PC-3 (cell line): ENCODE measurements at regions not wholly inside any gene's neighbourhood (a gene's known extent, or its start where the extent isn't known, plus 50 kb on each side); places are given as distances from the start of the nearest gene placed in this dataset.
A peak's percentile ranks its signal among the peaks of the same experiment; 100 is the strongest.

ENCODE experiments used
- ATAC-seq: fragments of 200-7000 bp; cut with Tn5 transposase; 2 replicates; pipeline ENCODE4 v1.9.1; 2020; ENCODE audit warnings: mild to moderate bottlenecking, moderate library complexity
- BruUV-seq: library from RNA; stranded (reverse); fragments of 400-500 nt; replicated peaks from 2 replicates; lab custom pipeline; 2021; lab: Mats Ljungman, UMichigan
- CTCF ChIA-PET: fragments of 300-600 bp; sonication (Branson Sonifier 250); formaldehyde crosslinking; loops from one replicate; lab custom pipeline; 2022; ENCODE audit warnings: antibody characterized with exemption; lab: Charles Lee
- POLR2A ChIA-PET: fragments of 300-600 bp; sonication (Branson Sonifier 250); formaldehyde crosslinking; loops from one replicate; lab custom pipeline; 2022; ENCODE audit warnings: antibody characterized with exemption; ENCODE audit not compliant: unreplicated experiment; lab: Charles Lee
- DNase-seq: peaks from one replicate; pipeline ENCODE4 v3.0.0-alpha.2; 2015
- H2AFZ ChIP-seq: fragments of 300-600 bp; sonication (generic); 2 replicates; pipeline ENCODE4 v1.6.0; 2016; ENCODE audit warnings: antibody characterized with exemption, low read length
- H3F3A ChIP-seq: fragments of 300-600 bp; sonication (generic); one replicate; pipeline ENCODE4 v1.6.0; 2017; ENCODE audit warnings: antibody characterized with exemption, low read length, control low read depth, mild to moderate bottlenecking; ENCODE audit not compliant: unreplicated experiment
- H3K27ac ChIP-seq: fragments of 300-600 bp; sonication (generic); 2 replicates; pipeline ENCODE4 v1.5.1; 2016; ENCODE audit warnings: mild to moderate bottlenecking, low read length
- H3K27me3 ChIP-seq: fragments of 300-600 bp; sonication (generic); 2 replicates; pipeline ENCODE4 v1.6.1; 2016; ENCODE audit warnings: low read length, mixed read lengths
- H3K36me3 ChIP-seq: fragments of 300-600 bp; sonication (generic); 2 replicates; pipeline ENCODE4 v1.6.1; 2016; ENCODE audit warnings: low read depth, mixed run types, low read length, mixed read lengths
- H3K4me1 ChIP-seq: fragments of 300-600 bp; sonication (generic); 2 replicates; pipeline ENCODE4 v1.5.1; 2016; ENCODE audit warnings: low read length; ENCODE audit not compliant: insufficient read depth
- H3K4me2 ChIP-seq: fragments of 300-600 bp; sonication (generic); 2 replicates; pipeline ENCODE4 v1.6.0; 2016; ENCODE audit warnings: low read length
- H3K4me3 ChIP-seq: fragments of 300-600 bp; sonication (generic); 2 replicates; pipeline ENCODE4 v1.5.1; 2016; ENCODE audit warnings: mild to moderate bottlenecking, low read length, mixed read lengths
- H3K79me2 ChIP-seq: fragments of 300-600 bp; sonication (generic); 2 replicates; pipeline ENCODE4 v1.6.1; 2017; ENCODE audit warnings: low read length, mixed read lengths
- H3K9ac ChIP-seq: fragments of 300-600 bp; sonication (generic); 2 replicates; pipeline ENCODE4 v1.6.0; 2016; ENCODE audit warnings: mild to moderate bottlenecking, low read length
- H3K9me2 ChIP-seq: fragments of 300-600 bp; sonication (generic); replicated peaks from 2 replicates; pipeline ENCODE4 v1.6.1; 2016; ENCODE audit warnings: mixed run types, low read length, mixed read lengths
- H3K9me3 ChIP-seq: fragments of 300-600 bp; sonication (generic); 2 replicates; pipeline ENCODE4 v1.6.1; 2016; ENCODE audit warnings: low read length, mixed read lengths
- H4K20me1 ChIP-seq: fragments of 300-600 bp; sonication (generic); 2 replicates; pipeline ENCODE4 v1.6.1; 2016; ENCODE audit warnings: low read length, mixed read lengths
- EZH2 ChIP-seq: fragments of 300-600 bp; sonication (generic); IDR thresholded peaks from one replicate; pipeline ENCODE4 v1.6.1; 2017; ENCODE audit warnings: antibody characterized with exemption, mild to moderate bottlenecking, low read length; ENCODE audit not compliant: unreplicated experiment
- EZH2phosphoT487 ChIP-seq: fragments of 300-600 bp; sonication (generic); IDR thresholded peaks from 2 replicates; pipeline ENCODE4 v1.6.1; 2018; ENCODE audit warnings: mild to moderate bottlenecking, antibody characterized with exemption, low read length, borderline replicate concordance
- intact Hi-C: fragments of 100-400 bp; cut with micrococcal nuclease; formaldehyde crosslinking; loops from 2 replicates; pipeline ENCODE4 v1.9.0; 2023
- TF ChIP-seq, protein P1 (sequence below): fragments of 300-600 bp; sonication (generic); conservative IDR thresholded peaks from 2 replicates; pipeline ENCODE4 v1.5.1; 2017; ENCODE audit warnings: antibody characterized with exemption, low read depth, mild to moderate bottlenecking, low read length

DNA sequence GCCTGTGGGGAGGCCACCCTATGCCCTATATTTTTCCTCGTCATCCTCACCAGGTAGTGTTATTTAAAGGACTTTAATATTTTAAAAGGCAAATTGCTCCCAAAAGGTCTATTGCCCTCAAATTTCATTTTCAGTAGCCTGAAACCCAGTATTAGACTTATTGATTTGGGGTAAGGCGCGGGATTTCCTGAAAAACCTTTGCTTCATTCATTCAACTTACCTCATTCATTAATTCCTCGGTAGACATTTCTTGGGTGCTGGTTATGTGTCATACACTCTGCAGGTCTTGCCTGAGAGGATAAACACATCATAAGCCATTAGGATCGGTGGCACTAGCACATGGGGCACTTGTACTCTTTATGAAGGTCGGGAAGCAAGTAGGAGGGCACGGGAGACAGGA lies 99.2 kb downstream of the ARF6 start:
- POLR2A ChIA-PET: interaction anchor here (0.7 kb wide), 1 partner anchor 9 kb away, joined by 7 read pairs; no protein-coding TSS in a partner anchor
- H3K27ac ChIP-seq: no peak overlapping the region

DNA sequence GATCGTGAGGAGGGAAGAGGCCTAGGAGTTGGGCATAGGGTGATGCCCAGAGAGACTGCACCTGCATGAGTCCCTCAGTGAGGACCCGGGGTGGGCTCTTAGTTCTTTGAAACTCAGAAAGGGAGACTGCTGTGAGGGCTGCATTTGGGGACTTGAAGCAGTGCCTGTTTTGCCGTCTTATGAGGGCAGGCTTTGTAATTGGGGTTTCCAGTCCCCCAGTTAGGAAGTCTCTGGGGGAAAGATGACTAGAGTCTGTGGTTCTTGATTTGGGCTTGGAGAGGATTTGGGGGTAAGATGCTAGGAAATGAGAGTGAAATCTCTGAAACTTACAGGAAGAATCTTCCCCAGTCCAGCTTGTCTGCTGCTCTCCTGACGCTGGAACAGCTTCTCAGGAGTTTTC lies 99.6 kb downstream of the ARF6 start:
- ATAC-seq (no peak), DNase-seq (no peak)
- H3K9me2 ChIP-seq: no peaks in the 10 kb centered on the region
- CTCF ChIA-PET: interaction anchor here (0.5 kb wide), 1 partner anchor 134 kb away, joined by 5 read pairs; no protein-coding TSS in a partner anchor
- H3K36me3 ChIP-seq: no peaks in the 10 kb centered on the region
- intact Hi-C loops: no loop called here
- POLR2A ChIA-PET: no interaction called here
- no peaks in the 10 kb centered on the region for H3K27me3 ChIP-seq
- H4K20me1 ChIP-seq: no peaks in the 10 kb centered on the region
- no peak overlapping the region for H3K9ac ChIP-seq
- no peak for TF ChIP-seq EZH2
- H3F3A ChIP-seq: no peaks in the 10 kb centered on the region
- peaks cover 12% of the 10 kb centered on the region for H3K4me1 ChIP-seq
- H3K27ac ChIP-seq: no peak overlapping the region
- H3K79me2 ChIP-seq: no peaks in the 10 kb centered on the region
- no peak overlapping the region for H3K4me2 ChIP-seq
- no TSS peak for BruUV-seq
- no peak overlapping the region for H3K4me3 ChIP-seq
- H3K9me3 ChIP-seq: no peaks in the 10 kb centered on the region
- no peak overlapping the region for H2AFZ ChIP-seq

More for the DNA sequence above, 99.2 kb downstream of the ARF6 start:
- H3K9ac ChIP-seq: no peak overlapping the region
- no peaks in the 10 kb centered on the region for H3K9me2 ChIP-seq
- no peaks in the 10 kb centered on the region for H3K27me3 ChIP-seq
- H3K36me3 ChIP-seq: no peaks in the 10 kb centered on the region
- H3K4me3 ChIP-seq: no peak overlapping the region
- intact Hi-C loops: no loop called here
- DNase-seq (no peak), ATAC-seq (no peak)
- no peaks in the 10 kb centered on the region for H3F3A ChIP-seq
- TF ChIP-seq EZH2 (no peak), EZH2phosphoT487 (no peak)
- TF ChIP-seq, protein P1, sequence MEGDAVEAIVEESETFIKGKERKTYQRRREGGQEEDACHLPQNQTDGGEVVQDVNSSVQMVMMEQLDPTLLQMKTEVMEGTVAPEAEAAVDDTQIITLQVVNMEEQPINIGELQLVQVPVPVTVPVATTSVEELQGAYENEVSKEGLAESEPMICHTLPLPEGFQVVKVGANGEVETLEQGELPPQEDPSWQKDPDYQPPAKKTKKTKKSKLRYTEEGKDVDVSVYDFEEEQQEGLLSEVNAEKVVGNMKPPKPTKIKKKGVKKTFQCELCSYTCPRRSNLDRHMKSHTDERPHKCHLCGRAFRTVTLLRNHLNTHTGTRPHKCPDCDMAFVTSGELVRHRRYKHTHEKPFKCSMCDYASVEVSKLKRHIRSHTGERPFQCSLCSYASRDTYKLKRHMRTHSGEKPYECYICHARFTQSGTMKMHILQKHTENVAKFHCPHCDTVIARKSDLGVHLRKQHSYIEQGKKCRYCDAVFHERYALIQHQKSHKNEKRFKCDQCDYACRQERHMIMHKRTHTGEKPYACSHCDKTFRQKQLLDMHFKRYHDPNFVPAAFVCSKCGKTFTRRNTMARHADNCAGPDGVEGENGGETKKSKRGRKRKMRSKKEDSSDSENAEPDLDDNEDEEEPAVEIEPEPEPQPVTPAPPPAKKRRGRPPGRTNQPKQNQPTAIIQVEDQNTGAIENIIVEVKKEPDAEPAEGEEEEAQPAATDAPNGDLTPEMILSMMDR: no peak
- H3K4me1 ChIP-seq: peaks cover 17% of the 10 kb centered on the region
- no peaks in the 10 kb centered on the region for H3K9me3 ChIP-seq
- H3K79me2 ChIP-seq: no peaks in the 10 kb centered on the region
- CTCF ChIA-PET: interaction anchor here (0.5 kb wide), 1 partner anchor 134 kb away, joined by 5 read pairs; no protein-coding TSS in a partner anchor
- H2AFZ ChIP-seq: no peak overlapping the region
- no TSS peak for BruUV-seq
- H4K20me1 ChIP-seq: no peaks in the 10 kb centered on the region
- no peak overlapping the region for H3K4me2 ChIP-seq

DNA sequence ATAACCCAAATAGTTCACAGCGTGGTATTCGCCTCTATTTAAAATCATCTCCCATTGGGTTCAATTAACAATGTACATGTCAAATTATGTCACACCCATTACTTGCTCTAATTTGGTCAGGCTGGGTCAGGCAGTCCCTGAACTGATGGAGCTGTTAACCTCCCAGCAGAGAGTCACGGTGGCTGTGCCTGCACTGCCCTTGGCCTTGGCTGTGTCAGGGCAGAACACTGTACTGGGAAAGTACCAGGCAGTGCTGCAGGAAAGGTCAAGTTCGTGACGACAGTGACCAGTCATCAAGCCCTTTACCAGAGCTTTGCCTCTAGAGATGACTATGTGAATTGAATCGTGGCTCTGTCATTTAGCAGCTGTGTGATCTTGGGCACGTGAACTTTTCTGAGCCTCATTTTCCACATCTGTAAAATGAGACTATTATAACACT lies 100.0 kb downstream of the ARF6 start:
- H3K9ac ChIP-seq: no peak overlapping the region
- peak; percentile 57 for DNase-seq
- no TSS peak for BruUV-seq
- H3K36me3 ChIP-seq: no peaks in the 10 kb centered on the region
- no peak overlapping the region for H3K4me2 ChIP-seq
- no peaks in the 10 kb centered on the region for H4K20me1 ChIP-seq
- peak; percentile 70 for ATAC-seq
- H3K27me3 ChIP-seq: no peaks in the 10 kb centered on the region
- no peaks in the 10 kb centered on the region for H3K9me3 ChIP-seq
- ChIA-PET POLR2A (no interaction called here), CTCF (interaction anchor here (0.5 to 0.7 kb wide), 2 partner anchors 134 to 140 kb away, joined by 5 read pairs; partner anchors contain the start of gene NEMF)
- no peaks in the 10 kb centered on the region for H3F3A ChIP-seq
- no peaks in the 10 kb centered on the region for H3K79me2 ChIP-seq
- H2AFZ ChIP-seq: no peak overlapping the region
- intact Hi-C loops: no loop called here
- H3K27ac ChIP-seq: no peak overlapping the region
- no peaks in the 10 kb centered on the region for H3K9me2 ChIP-seq
- TF ChIP-seq EZH2phosphoT487: no peak
- no peak overlapping the region for H3K4me3 ChIP-seq
- peaks cover 8% of the 10 kb centered on the region for H3K4me1 ChIP-seq
